ENCODE measurements at regions not wholly inside any gene's neighbourhood (a gene's known extent, or its start where the extent isn't known, plus 50 kb on each side); places are given as distances from the start of the nearest gene placed in this dataset.
"Not testable (repeated sequence)": the region's sequence is repeated elsewhere in the genome, so short reads cannot be mapped to it uniquely, and the experiment has no call there.

DNA sequence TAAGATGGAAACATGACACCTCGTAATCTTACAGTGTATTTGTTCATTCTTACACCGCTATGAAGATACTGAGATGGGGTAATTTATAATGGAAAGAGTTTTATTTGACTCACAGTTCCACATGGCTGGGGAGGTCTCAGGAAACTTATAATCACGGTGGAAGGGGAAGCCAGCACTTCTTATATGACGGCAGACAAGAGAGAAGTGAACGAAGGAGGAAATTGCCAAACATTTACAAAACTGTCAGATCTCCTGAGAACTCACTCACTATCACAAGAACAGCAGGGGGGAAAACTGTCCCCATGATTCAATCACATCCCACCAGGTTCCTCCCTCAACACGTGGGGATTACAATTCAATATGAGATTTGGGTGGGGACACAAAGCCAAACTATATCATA, 282.3 kb downstream of the HGF start:
- no peaks in the 10 kb centered on the region for H3K27me3 ChIP-seq (ENCODE audit: insufficient read depth, insufficient read length)
- H3K9ac ChIP-seq (ENCODE audit: insufficient read length, low read depth) = no peak overlapping the region
- no peak for DNase-seq (ENCODE audit: low read depth, low spot score)
- H3K9me3 ChIP-seq (ENCODE audit: insufficient read depth, low read length) = no peaks in the 10 kb centered on the region
- no peaks in the 10 kb centered on the region for H3K36me3 ChIP-seq (ENCODE audit: insufficient read depth, insufficient read length, low read length)
- no peak for TF ChIP-seq SUZ12 (IDR thresholded peaks at IDR 0.05; ENCODE audit: extremely low read depth, insufficient read depth, insufficient read length)
- no peak for TF ChIP-seq ZNF274 (IDR thresholded peaks at IDR 0.05; ENCODE audit: low read depth, low read length)
- no peak for TF ChIP-seq YY1 (IDR thresholded peaks at IDR 0.05; ENCODE audit: insufficient read depth, insufficient read length)
- no peak overlapping the region for H3K4me3 ChIP-seq (ENCODE audit: insufficient read length, low read depth)
- no peaks in the 10 kb centered on the region for H3K4me1 ChIP-seq (ENCODE audit: insufficient read depth, insufficient read length)

- no peaks in the 10 kb centered on the region for H3K36me3 ChIP-seq (ENCODE audit: insufficient read depth, insufficient read length, low read length)
- no peaks in the 10 kb centered on the region for H3K4me1 ChIP-seq (ENCODE audit: insufficient read depth, insufficient read length)
- no peaks in the 10 kb centered on the region for H3K9me3 ChIP-seq (ENCODE audit: insufficient read depth, low read length)
- H3K9ac ChIP-seq (ENCODE audit: insufficient read length, low read depth) = no peak overlapping the region
- TF ChIP-seq YY1 (IDR thresholded peaks at IDR 0.05; ENCODE audit: insufficient read depth, insufficient read length) = no peak
- no peak overlapping the region for H3K4me3 ChIP-seq (ENCODE audit: insufficient read length, low read depth)
- DNase-seq (ENCODE audit: low read depth, low spot score) = peak; percentile 39
- H3K27me3 ChIP-seq (ENCODE audit: insufficient read depth, insufficient read length) = no peaks in the 10 kb centered on the region
Observed at GRCh38 chr7:81484261-81484660, 285.6 kb downstream of the HGF start.

DNA sequence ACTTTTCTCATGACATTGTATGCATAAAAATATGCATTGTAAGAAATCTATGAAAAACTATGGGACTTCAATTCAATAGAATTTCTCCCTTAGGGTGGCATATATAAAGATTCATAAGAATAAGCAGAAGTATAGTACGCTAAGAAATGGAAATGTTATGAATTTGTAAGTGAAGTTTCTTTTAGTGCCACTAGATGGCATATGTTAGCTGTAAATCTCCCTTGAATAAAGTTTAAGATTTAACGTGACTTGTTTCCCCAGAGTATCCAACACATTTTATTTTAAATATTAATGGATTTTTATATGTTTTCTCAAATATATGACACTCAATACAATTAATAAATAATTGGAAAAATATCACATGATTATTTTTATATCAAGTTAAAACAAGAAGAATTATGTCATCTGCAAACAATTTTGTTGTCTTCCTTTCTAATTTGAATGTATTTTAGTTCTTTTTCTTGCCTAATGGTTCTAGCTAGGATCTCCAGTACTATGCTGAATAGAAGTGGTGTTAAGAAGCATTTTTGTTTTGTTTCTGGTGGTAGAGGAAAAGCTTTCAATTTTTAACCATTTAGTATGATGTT, 287.2 kb downstream of the HGF start:
- H3K9me3 ChIP-seq (ENCODE audit: insufficient read depth, low read length) = no peaks in the 10 kb centered on the region
- H3K9ac ChIP-seq (ENCODE audit: insufficient read length, low read depth) = no peak overlapping the region
- no peaks in the 10 kb centered on the region for H3K36me3 ChIP-seq (ENCODE audit: insufficient read depth, insufficient read length, low read length)
- no peaks in the 10 kb centered on the region for H3K27me3 ChIP-seq (ENCODE audit: insufficient read depth, insufficient read length)
- TF ChIP-seq ZNF274 (IDR thresholded peaks at IDR 0.05; ENCODE audit: low read depth, low read length) (no peak), YY1 (IDR thresholded peaks at IDR 0.05; ENCODE audit: insufficient read depth, insufficient read length) (no peak), SUZ12 (IDR thresholded peaks at IDR 0.05; ENCODE audit: extremely low read depth, insufficient read depth, insufficient read length) (no peak)
- no peaks in the 10 kb centered on the region for H3K4me1 ChIP-seq (ENCODE audit: insufficient read depth, insufficient read length)
- no peak for DNase-seq (ENCODE audit: low read depth, low spot score)
- H3K4me3 ChIP-seq (ENCODE audit: insufficient read length, low read depth) = no peak overlapping the region

GRCh38 chr7:81478664-81479063, 291.2 kb downstream of the HGF start:
- Histone ChIP-seq H3K4me1 (ENCODE audit: insufficient read depth, insufficient read length) (no peaks in the 10 kb centered on the region), H3K4me3 (ENCODE audit: insufficient read length, low read depth) (no peak overlapping the region), H3K36me3 (ENCODE audit: insufficient read depth, insufficient read length, low read length) (no peaks in the 10 kb centered on the region), H3K9me3 (ENCODE audit: insufficient read depth, low read length) (no peaks in the 10 kb centered on the region), H3K9ac (ENCODE audit: insufficient read length, low read depth) (no peak overlapping the region), H3K27me3 (ENCODE audit: insufficient read depth, insufficient read length) (no peaks in the 10 kb centered on the region)
- TF ChIP-seq YY1 (IDR thresholded peaks at IDR 0.05; ENCODE audit: insufficient read depth, insufficient read length) (no peak), SUZ12 (IDR thresholded peaks at IDR 0.05; ENCODE audit: extremely low read depth, insufficient read depth, insufficient read length) (no peak), ZNF274 (IDR thresholded peaks at IDR 0.05; ENCODE audit: low read depth, low read length) (no peak)
- DNase-seq (ENCODE audit: low read depth, low spot score) = peak; percentile 43

DNA sequence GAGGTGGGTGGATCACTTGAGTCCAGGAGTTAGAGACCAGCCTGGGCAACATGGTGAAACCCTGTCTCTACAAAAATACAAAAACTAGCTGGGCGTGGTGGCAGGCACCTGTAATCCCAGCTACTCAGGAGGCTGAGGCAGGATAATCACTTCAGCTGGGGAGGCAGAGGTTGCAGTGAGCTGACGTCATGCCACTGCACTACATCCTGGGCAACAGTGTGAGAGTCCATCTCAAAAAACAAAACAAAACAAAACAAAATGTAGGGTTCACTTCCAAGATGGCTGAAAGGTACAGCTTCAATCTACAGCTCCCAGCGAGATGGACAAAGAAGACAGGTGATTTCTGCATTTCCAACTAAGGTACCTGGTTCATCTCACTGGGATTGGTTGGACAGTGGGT, 291.6 kb downstream of the HGF start:
- not testable (repeated sequence) for DNase-seq (ENCODE audit: low read depth, low spot score); H3K4me3 ChIP-seq (ENCODE audit: insufficient read length, low read depth); H3K4me1 ChIP-seq (ENCODE audit: insufficient read depth, insufficient read length); H3K36me3 ChIP-seq (ENCODE audit: insufficient read depth, insufficient read length, low read length); H3K9me3 ChIP-seq (ENCODE audit: insufficient read depth, low read length); H3K9ac ChIP-seq (ENCODE audit: insufficient read length, low read depth); H3K27me3 ChIP-seq (ENCODE audit: insufficient read depth, insufficient read length)

GRCh38 chr7:81473236-81473635, 296.6 kb downstream of the HGF start:
- H3K9me3 ChIP-seq (ENCODE audit: insufficient read depth, low read length) = no peaks in the 10 kb centered on the region
- H3K27me3 ChIP-seq (ENCODE audit: insufficient read depth, insufficient read length) = no peaks in the 10 kb centered on the region
- H3K9ac ChIP-seq (ENCODE audit: insufficient read length, low read depth) = no peak overlapping the region
- no peaks in the 10 kb centered on the region for H3K4me1 ChIP-seq (ENCODE audit: insufficient read depth, insufficient read length)
- TF ChIP-seq ZNF274 (IDR thresholded peaks at IDR 0.05; ENCODE audit: low read depth, low read length) (no peak), SUZ12 (IDR thresholded peaks at IDR 0.05; ENCODE audit: extremely low read depth, insufficient read depth, insufficient read length) (no peak), YY1 (IDR thresholded peaks at IDR 0.05; ENCODE audit: insufficient read depth, insufficient read length) (no peak)
- no peak overlapping the region for H3K4me3 ChIP-seq (ENCODE audit: insufficient read length, low read depth)
- no peaks in the 10 kb centered on the region for H3K36me3 ChIP-seq (ENCODE audit: insufficient read depth, insufficient read length, low read length)
- DNase-seq (ENCODE audit: low read depth, low spot score) = no peak

DNA sequence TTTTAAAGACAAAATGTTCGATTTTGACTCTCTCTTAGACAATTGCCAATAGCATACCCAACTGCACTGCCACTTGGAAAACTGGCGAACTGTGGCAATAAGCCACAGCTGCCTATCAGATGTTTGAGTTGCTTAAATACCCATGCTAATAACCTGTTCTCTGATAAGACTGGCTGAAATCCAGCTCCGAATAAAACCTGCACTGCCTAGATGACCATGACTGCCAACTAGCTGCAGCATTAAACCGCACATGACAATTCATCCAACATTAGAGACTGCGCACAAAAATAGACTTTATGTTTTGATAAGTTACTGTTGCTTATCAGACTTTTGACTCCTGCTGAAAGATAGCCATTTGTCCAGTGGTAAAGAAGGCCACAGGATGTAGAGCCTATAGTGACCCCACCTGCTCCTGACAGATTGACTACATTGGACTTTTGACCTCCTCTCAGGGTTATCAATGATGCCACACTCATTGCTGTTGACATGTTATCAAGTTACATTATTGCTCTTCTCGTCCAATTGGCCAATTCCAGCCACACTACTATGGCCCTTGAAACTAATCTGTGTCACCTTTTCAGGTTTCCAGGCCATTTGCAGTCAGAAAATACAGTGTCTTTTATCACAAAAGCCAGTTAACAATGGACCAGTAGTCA, 299.0 kb downstream of the HGF start:
- no peaks in the 10 kb centered on the region for H3K27me3 ChIP-seq (ENCODE audit: insufficient read depth, insufficient read length)
- H3K4me1 ChIP-seq (ENCODE audit: insufficient read depth, insufficient read length) = no peaks in the 10 kb centered on the region
- TF ChIP-seq YY1 (IDR thresholded peaks at IDR 0.05; ENCODE audit: insufficient read depth, insufficient read length) = no peak
- no peaks in the 10 kb centered on the region for H3K9me3 ChIP-seq (ENCODE audit: insufficient read depth, low read length)
- no peak overlapping the region for H3K4me3 ChIP-seq (ENCODE audit: insufficient read length, low read depth)
- no peak for DNase-seq (ENCODE audit: low read depth, low spot score)
- H3K36me3 ChIP-seq (ENCODE audit: insufficient read depth, insufficient read length, low read length) = no peaks in the 10 kb centered on the region
- H3K9ac ChIP-seq (ENCODE audit: insufficient read length, low read depth) = no peak overlapping the region
